Dedifferentiated amniotic fluid mesenchymal stem cell (primary cell): ENCODE measurements at regions not wholly inside any gene's neighbourhood (a gene's known extent, or its start where the extent isn't known, plus 50 kb on each side); places are given as distances from the start of the nearest gene placed in this dataset.

Experiments
- DNase-seq: peaks from one replicate; pipeline ENCODE4 v3.0.0-alpha.2; 2016; ENCODE audit errors: extremely low spot score

DNA sequence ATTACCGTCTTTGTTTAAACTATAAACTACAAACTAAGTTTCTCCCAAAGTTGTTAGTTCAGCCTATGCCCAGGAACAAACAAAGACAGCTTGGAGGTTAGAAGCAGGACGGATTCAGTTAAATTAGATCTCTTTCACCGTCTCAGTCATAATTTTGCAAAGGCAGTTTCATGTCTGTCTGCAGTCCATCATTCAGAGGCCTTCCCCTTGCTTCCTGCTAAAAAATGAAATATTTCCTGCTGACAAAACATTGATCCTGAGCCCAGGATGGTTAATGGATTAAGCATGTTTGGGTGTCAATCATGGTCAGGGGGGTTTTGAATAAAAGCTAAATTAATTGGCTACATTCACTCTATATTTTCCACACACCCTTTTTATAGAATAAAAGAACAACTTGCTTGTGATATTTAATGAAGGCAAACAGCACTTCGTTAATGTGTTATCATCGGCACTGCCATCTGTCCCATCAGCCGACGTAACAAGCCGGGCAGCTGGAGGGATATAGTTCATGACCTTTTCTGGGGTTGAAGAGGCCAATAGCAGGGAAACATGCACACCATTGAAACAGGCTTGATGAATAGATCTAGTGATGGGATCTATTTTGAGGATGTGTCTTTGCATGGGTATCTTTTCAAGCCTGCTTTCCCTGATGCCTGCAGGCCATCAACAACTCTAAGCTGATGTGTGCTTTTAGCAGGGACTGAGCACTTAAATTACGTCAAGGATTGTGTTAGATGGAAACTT lies 521.3 kb upstream of the TMEM132C start:
- no peak for DNase-seq

DNA sequence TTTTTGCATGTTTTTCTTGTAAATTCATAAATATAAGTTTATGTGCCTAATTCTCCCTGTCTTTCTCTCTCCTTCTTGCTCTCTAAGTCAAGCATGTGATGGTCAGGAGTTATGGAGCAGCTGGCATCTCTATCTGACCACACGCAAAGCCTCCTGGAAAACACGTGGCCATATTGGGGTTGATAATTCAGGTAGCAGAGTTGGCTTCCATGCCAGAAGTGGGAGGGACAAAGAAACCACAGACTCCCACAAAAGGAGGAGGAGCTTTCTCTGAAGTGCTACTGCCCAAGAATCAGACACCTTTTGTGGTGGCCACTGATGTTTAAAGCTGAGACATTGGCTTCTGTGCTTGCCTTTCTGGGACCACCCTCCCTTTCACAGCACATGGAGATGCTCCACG lies 517.6 kb upstream of the TMEM132C start:
- no peak for DNase-seq

DNA sequence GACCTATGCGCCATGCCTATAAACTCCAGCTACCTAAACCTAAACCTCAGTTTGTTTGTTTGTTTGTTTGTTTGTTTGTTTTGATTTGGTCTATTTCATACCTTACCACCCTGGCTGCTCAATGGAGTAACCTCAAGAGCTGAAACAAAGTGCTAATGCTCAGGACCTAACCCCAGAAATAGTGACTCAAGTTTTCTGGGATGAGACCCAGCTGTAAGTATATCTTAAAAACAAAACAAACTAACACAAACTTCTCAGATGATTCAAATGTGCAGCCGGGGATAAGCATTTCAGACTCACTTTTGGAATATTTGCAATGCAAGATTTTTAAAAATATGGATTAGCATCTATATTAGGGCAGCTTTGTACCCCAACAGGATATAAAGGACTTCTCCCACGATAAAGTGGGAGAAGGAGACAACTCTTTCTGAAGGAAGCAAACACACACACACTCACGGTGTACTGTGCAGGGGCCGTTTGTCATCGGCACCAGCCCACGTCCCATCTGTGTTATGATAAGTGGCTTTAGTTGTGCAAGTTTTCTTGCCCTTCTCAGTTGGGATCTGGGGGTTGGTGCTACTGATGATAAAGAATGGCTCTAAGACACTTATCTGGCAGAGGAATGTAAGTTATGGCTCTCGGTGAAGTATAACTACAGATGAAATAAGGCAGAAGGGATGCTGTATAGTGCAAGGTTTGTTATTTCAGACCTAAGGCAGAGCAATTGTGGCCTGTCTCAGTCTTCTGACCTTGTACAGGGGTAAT lies 516.7 kb upstream of the TMEM132C start:
- DNase-seq = peak; percentile 29

DNA sequence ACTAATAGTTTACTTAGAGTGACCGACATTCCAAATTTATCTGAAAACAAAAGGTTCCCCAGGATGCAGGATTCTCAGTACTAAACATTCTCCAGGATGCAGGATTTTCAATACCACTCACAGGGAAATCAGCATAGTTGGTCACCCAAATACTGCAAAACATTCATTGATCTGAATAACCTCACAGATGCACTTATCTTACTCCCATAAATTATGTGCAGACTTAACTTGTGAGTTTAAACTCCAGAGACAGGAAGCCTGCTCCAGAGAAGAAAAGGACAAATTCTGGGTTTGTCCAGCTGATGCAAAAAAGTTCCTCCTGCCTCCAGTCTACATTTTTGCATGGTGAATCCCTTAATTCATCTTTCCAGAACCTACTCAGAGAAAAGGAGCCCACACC lies 514.2 kb upstream of the TMEM132C start:
- DNase-seq = no peak

DNA sequence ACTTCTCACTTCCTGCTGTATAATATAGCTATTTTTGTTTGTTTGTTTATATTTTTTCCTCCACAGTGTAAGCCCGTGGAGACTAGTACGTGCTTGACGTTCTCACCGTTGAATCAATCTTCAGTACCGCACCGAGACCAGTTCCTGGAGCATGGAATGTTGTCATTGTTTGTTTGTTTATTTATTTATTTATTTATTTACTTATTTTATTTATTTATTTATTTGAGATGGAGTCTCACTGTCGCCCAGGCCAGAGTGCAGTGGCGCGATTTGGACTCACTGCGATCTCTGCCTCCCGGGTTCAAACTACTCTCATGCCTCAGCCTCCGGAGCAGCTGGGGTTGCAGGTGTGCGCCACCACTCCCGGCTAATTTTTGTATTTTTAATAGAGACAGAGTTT lies 506.6 kb upstream of the TMEM132C start:
- DNase-seq = no peak

DNA sequence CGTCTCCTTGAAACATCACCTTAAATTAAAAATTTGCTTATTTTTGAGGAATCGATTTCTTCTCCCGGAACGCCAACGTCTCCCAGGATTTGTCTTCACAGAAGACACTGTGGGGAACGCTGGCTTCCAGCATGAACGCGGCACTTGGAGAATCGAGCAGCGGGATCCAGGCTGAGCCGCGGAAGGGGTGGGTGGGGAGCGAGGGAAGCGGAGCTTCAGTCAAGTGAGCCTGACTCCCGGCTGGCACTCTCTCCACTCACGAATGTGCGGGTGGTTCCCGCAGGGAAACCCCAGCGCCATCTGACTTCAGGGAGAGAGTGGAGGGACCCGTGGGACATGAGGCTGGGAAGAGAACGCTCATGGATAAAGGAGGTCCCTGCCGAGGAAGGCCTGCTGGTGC lies 506.0 kb upstream of the TMEM132C start:
- no peak for DNase-seq

DNA sequence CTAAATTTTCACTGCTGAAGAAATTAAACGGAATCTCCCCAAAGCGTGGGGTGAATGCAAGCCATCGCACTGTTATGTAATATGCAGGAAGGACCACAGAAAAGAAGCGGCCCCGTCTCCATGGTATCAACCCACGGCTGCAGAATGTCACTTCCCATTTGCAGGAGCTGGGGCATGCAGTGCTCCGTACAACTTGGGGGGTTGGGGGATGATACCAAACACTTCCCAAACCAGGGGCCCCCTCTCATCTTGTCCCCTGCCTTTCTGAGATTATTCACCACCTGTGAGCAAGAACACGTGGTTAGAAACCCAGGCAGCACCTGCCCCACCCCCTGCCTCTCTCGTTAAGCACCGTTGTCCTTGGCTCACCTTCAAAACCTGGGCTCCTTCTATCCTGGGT lies 505.1 kb upstream of the TMEM132C start:
- no peak for DNase-seq

DNA sequence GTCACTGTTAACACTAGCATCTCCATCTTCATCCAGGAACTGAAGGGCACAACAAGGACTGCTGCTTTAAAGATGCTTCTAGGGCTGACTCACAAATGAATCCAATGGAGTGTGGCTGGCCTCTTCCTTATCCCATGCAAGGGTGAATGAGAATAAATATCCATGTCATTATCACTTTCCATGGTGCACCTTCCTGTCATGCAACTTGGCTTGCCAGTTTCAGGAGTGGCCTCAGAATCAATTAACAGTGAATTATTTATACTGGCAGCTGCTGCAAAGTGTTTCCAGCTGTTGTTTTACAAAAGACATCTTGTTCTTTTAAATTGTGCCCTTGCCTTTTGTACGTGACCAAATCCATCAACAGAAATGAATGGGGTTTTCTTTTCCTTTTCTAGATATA lies 499.3 kb upstream of the TMEM132C start:
- peak; percentile 58 for DNase-seq

DNA sequence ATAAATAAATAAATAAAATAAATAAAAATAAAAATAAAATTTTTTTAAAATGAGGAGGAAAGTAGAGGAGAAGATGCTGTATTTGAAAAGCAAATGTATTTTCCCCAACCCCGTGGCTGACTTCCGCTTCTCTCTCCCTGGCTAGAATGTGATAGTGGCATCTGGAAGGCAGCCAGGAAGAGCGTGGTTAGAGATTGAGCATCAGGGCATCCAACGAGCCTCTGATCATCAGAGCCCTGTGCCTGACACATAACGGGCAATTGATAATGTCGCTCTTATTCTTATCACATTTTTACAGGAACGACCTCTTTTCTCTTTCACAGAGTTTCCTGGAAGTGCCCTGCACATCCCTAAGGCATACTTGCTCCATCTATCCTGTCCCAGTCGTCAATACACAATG lies 496.9 kb upstream of the TMEM132C start:
- DNase-seq = no peak

DNA sequence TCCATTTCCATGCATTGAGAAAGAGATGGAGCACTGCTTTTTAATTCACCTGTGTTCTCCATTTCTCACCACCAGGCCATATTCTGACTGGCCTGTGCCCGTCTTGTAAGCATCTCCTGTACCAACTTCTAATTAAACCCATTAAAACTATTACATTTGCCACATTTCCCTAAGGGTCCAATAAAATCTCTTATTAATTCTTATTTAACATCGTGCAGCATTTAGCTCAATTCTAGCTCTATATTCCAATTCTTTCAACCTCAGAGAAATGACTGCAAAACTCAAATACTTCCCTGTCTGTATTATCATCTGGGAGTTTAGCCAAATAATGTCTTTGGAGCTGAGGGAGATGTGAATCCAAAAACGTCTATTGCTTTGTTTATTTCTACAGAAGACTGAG lies 495.4 kb upstream of the TMEM132C start:
- no peak for DNase-seq

DNA sequence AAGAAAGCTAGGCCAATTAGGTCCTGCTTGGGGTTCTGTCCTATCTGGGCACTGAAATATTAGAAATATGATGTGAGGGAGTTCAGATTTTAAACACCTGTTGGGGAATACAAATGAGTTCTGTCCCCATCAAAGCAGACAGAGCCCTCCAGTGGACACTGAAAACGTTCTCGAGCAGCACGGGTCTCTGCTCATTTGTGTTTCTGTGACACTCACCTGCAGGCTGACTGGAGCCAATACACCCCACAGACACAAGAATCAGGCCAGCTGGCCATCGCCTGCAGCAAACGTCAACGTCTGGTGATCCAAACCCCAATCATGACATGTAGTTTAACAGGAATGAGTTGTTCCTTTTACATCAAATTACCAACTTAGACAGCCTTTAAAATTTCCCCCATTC lies 493.4 kb upstream of the TMEM132C start:
- DNase-seq = no peak

DNA sequence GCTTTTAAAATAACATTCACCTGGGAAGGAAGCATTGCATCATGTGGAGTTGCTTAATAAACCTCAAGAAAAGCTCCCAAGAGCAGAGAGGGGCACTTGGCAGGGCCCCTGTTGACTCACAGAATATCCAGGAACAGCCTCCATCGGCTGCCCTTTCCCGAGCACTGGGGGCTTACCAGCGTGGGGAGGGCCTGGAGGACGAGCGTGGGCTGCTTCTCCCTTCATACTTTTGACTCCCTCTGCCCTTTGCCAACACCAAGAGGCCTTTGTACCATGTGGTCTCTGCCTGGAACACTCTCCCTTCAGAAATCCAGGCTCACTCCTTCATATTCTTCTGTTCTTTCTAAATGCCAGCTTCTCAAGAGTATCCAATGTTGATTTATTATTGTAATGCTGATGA lies 492.1 kb upstream of the TMEM132C start:
- no peak for DNase-seq

DNA sequence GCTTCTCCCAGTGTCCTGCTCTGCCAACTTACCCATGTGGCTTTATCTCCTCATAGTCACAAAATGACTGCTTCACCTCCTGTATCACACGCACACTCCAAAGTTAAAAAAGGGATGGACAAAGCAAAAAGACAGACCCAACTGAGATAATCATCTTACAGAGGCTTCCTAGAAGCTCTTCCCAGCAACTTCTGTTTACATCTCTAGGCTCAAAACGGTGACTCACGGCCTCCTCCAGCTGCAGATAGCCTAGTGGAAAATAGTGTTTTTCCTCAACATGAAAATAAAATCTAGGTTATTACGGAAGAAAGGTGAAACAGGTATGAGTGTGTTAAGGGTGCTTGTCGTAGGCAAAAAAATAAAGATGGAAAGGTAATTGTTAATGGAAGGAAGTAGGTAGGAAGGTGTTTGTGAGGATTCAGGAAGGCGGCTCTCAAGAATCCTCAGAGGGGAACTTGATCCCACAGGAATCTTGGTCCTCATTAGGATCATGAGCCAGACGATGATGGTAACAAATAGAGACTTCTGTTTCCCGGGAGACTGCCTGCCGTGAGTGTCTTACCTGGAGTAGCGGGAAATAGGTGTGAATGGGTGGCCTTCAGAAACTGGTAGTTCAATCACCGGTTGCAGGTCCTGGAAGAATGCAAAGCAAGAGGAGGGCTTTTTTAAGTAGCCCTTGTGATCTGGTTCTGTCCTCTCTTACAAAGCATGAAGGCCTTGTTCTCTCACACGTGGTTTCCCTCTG lies 487.5 kb upstream of the TMEM132C start:
- DNase-seq = no peak

DNA sequence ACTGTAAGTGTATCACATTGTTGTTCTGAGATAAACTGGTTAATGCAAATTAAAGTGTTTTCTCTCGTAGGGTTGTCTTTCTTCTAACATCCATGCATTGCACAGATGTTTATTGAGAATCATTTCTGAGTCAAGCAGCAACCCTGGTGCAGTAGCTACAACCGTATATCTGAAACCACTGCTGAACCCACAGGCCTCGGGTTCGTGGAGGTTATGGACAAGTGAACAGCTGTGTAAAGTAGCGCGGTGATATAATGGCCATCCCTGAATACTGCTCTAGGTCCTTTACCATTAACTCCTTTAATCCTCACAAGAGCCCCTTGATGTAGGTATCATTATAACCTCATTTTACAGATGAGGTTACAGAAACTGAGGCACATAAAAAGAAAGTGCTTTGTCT lies 486.1 kb upstream of the TMEM132C start:
- no peak for DNase-seq

DNA sequence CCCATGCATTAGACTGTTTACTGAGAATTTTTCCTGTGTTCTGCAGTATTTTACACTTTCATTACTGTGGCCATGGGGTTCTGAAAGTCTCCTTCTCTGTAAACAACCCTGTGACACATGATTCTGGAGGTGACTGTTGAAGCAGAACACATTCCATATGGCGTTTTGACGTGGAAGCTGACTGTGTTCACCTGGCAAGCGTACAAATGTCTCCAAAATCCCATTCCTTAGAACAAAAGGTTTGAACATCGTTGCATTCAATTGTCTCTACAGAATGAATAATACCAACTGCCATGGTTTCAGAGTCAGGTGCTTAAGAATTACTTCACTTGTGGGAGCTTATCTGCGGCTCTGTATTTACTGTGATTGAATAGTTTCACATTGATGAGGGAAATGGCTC lies 485.6 kb upstream of the TMEM132C start:
- DNase-seq = no peak

DNA sequence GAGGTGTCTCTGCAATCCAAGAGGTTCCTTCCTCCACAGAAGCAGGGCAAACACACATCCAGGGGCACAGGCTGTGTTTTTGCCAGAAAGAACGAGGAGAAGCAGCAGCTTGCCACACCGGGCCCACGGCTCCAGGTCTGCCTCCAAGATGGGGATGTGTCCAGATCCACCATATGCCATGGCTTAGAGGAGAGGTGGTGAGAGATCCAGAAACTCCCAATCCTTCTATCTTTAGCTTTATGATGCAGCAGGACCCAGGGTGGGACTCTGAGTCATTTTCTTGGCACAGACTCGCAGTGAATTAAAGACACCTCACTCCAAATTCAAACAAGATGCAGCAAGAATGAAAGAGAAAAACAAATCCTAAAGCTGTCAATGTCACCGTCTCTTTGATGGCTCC lies 481.4 kb upstream of the TMEM132C start:
- peak; percentile 81 for DNase-seq

DNA sequence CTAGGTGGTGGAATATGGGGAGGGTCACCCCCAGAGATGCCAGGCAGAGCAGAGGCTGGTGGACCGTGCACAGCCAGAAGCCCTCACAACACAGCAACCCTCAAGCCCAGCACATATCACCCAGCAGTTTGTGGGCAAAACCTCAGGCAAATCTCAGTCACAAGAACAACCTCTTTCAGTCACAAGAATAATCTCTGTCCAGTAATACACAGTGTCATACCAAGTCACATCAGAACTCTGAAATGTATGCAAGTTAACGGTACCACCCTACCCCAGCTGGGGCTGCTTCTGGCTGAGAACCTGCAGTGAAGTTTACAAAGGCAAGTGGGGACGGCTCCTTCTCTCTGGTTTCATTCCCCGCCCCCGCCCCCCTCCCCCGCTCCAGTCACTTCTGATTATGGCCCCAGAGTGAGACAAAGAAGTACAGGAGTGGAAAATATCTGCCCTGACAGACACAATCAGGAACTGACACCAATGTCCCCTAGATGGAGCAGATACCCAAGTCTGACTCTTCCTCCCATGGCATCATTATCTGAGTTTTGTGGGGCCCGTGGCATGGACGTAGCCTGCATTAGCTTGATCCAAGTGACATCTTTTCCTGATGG lies 480.9 kb upstream of the TMEM132C start:
- no peak for DNase-seq

DNA sequence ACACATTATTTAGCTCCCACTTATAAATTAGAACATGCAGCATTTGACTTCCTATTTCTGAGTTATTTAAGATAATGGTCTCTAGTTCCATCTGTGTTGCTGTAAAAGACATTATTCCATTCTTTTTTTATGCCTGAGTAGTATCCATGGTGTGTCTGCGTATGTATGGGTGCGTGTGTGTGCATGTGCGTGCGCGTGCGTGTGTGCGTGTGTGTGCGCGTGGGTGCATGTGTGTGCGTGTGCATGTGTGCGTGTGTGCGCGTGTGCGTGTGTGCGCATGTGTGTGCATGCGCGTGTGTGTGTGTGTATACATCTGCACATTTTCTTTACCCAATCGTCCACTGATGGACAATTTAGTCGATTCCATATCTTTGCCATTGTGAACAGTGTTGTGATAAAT lies 479.4 kb upstream of the TMEM132C start:
- no peak for DNase-seq

DNA sequence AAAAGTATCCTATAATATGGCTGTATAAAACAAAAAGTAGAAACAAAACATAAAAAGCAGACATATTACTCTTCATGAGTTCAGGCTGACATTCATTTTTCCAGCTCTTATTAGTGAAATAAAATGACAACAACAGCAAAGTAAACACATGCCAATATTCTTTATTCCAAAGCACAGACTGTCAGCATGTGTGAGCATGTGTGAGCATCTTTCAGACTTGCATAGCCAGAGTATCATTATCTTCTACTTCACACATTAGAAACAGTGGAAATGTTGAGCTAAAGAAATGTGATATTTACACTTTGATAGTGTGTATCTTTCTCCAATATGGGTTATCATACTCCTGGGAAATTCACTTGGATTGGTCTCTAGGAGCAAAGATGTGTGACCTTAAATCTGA lies 476.6 kb upstream of the TMEM132C start:
- DNase-seq = no peak

DNA sequence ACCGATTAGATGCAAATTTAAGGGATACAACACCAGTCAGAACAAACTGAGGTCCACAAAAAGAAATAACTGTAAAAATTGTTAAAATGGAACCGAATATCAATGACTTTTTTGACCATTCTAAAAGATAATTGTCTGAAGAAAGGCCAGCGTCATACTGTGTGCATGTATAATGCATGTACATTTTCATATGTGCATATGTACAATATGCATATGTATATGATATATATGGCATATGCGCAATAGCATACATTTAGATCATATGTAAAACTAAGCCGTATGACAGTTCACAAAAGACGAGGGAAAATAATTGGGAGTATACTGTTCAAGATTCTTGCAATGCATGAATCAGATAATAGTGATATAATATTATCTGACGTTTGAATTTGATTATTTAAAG lies 475.8 kb upstream of the TMEM132C start:
- DNase-seq = no peak

DNA sequence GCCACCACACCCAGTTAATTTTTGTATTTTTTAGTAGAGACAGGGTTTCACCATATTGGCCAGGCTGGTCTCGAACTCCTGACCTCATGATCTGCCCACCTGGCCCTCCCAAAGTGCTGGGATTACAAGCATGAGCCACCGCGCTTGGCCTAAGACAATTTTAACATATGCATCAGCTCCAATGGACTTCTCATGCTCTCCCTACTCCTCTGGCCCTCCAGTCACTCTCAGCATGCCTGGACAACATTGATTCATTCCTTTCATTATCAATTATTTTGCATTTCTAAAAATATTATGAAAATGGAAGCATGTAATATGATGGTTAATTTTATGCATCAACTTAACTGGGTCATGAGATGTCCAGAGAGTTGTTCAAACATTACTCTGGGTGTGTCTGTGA lies 469.1 kb upstream of the TMEM132C start:
- DNase-seq = no peak

DNA sequence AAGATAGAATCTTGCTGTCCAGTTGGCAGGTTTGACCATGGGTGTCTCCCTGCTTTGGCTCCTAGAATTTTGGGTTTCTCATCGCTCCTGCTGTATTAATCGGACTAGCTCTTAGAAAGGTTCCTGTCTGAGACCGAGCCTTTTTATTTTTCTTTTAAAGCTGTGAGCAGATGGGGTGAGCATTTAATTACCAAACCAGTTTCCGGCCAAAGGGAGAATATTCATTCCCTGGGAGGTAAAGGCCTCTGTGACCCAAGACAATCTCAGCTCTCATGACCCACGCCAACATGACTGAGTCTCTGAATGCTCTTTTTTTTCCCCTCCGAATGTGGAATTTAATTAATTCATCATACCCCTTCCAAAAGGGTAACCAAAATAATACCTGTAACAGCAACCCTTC lies 464.7 kb upstream of the TMEM132C start:
- no peak for DNase-seq
